ENCODE measurements at regions not wholly inside any gene's neighbourhood (a gene's known extent, or its start where the extent isn't known, plus 50 kb on each side); places are given as distances from the start of the nearest gene placed in this dataset.

DNA sequence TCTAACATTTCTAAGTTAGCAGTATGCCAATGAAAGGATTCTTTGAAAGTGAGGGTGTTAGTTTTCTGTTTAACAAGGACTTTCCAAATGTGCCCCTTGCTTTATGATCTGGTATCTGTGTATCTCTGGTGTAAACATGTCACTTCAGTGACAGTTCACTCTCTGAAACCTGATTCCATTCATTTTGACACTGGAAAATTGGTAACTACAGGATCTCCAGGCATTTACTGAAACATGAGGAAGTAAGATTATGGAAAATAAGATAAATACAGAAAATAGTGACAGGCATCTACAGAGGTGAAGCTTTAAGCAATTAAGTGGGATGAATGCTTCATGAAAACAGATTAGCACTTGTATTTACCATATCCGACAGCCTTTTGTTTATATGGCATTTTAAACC is 101.6 kb upstream of the MYO16 start:
- H3K9me3 ChIP-seq, result no peaks in the 10 kb centered on the region
- H3K27ac ChIP-seq, result no peak overlapping the region
- H3K27me3 ChIP-seq, result peaks cover 10% of the 10 kb centered on the region
- TF ChIP-seq POLR2A (IDR thresholded peaks at IDR 0.05), result no peak
- WGBS, 2 donors (ENCODE audit: low coverage in 1 of 2), result 14% methylated on average over 1 of the region's 1 CpG
- H3K36me3 ChIP-seq, result no peaks in the 10 kb centered on the region
- ATAC-seq, result no peak
- H3K4me1 ChIP-seq, result no peaks in the 10 kb centered on the region
- H3K4me3 ChIP-seq, result no peak overlapping the region

DNA sequence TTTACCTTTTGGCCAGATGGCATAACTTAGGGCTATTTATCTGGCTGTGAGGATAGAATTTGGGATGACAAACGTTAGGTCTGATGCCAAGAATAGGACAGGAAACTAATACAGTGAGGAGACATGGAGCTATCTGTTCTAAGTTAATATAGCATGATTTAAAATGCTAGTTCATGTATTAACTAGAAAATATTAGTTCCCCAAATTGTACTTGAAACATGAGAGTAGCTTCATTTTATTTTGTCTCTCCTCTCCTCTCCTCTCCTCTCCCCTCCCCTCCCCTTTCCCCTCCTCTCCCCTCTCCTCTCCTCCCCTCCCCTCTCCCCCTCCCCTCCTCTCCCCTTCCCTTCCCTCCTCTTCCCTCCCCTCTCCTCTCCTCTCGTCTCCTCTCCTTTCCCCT is 101.1 kb upstream of the MYO16 start:
- H3K27me3 ChIP-seq, result peaks cover 10% of the 10 kb centered on the region
- no peak overlapping the region for H3K4me3 ChIP-seq
- no peak for ATAC-seq
- no peaks in the 10 kb centered on the region for H3K36me3 ChIP-seq
- H3K4me1 ChIP-seq, result no peaks in the 10 kb centered on the region
- 0% methylated on average over 1 of the region's 2 CpGs for WGBS, 2 donors (ENCODE audit: low coverage in 1 of 2)
- no peak overlapping the region for H3K27ac ChIP-seq
- H3K9me3 ChIP-seq, result no peaks in the 10 kb centered on the region
- TF ChIP-seq, protein P1, sequence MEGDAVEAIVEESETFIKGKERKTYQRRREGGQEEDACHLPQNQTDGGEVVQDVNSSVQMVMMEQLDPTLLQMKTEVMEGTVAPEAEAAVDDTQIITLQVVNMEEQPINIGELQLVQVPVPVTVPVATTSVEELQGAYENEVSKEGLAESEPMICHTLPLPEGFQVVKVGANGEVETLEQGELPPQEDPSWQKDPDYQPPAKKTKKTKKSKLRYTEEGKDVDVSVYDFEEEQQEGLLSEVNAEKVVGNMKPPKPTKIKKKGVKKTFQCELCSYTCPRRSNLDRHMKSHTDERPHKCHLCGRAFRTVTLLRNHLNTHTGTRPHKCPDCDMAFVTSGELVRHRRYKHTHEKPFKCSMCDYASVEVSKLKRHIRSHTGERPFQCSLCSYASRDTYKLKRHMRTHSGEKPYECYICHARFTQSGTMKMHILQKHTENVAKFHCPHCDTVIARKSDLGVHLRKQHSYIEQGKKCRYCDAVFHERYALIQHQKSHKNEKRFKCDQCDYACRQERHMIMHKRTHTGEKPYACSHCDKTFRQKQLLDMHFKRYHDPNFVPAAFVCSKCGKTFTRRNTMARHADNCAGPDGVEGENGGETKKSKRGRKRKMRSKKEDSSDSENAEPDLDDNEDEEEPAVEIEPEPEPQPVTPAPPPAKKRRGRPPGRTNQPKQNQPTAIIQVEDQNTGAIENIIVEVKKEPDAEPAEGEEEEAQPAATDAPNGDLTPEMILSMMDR (IDR thresholded peaks at IDR 0.05), result no peak
- TF ChIP-seq POLR2A (IDR thresholded peaks at IDR 0.05) (no peak), EP300 (IDR thresholded peaks at IDR 0.05) (no peak), POLR2AphosphoS5 (IDR thresholded peaks at IDR 0.05) (no peak)

DNA sequence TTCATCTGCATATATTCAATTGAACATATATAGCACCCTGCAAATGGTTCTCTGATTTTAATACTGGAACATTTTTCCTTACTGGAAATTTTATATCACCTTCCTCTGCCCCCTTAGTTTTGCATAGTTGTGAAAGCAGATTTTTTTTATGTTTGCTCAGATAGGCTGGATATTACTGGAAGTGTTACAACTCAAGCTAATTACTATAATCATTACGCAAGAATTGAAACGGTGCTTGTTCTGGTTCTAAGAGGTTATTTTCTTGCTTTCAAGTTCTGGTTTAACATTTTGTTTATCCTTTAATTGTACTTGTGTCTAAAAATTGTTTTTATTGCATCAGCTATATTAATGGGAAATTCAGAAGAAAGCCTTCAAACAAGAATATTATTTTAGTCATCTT is 95.6 kb upstream of the MYO16 start:
- Histone ChIP-seq H3K36me3 (no peaks in the 10 kb centered on the region), H3K27me3 (peaks cover 10% of the 10 kb centered on the region), H3K27ac (no peak overlapping the region), H3K9me3 (no peaks in the 10 kb centered on the region), H3K4me3 (no peak overlapping the region), H3K4me1 (no peaks in the 10 kb centered on the region)
- WGBS, 2 donors (ENCODE audit: low coverage in 1 of 2), result 51 to 72% methylated on average over 2 of the region's 2 CpGs
- no peak for ATAC-seq
- TF ChIP-seq POLR2A (IDR thresholded peaks at IDR 0.05) (no peak), EP300 (IDR thresholded peaks at IDR 0.05) (no peak)

DNA sequence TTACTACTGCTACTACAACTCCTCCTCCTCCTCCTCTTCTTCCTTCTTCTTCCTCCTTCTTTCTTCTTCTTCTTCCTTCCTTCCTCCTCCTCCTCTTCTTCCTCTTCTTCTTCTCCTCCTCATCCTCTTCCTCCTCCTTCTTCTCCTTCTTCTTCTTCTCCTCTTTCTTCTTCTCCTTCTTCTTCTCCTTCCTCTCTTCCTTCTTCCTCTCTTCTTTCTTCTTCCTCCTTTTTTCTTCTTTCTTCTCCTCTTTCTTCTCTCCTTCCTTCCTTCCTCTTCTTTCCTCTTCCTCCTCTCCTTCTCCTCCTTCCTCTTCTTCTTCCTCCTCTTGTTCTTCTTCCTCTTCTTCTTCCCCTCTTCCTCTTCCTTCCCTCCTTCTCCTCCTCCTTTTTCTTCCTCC is 94.7 kb upstream of the MYO16 start:
- Histone ChIP-seq H3K4me1 (no peaks in the 10 kb centered on the region), H3K27ac (no peak overlapping the region), H3K9me3 (no peaks in the 10 kb centered on the region), H3K4me3 (no peak overlapping the region), H3K36me3 (no peaks in the 10 kb centered on the region), H3K27me3 (peaks cover 2% of the 10 kb centered on the region)
- no peak for ATAC-seq
- TF ChIP-seq POLR2AphosphoS5 (IDR thresholded peaks at IDR 0.05) (no peak), EP300 (IDR thresholded peaks at IDR 0.05) (no peak), POLR2A (IDR thresholded peaks at IDR 0.05) (no peak)
- TF ChIP-seq, protein P1 (IDR thresholded peaks at IDR 0.05), result no peak

DNA sequence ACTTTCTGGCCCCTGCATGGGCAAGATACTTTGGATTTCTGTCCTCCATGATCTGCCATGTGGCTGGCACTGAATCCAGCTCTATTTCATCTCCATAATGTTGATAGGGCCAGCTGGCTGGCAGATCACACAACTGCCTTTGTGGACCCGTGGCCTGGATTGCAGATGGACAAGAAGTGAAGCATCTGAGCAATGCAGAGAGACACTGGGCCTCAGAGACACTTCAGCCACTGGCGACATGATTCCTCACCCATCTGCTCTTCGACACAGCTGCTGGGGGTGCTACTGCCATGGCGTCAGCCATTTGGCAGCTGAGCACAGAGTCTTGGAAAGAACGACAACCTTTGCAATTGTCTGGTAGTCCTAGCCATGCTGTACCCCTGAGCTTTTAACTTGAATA is 79.5 kb upstream of the MYO16 start:
- TF ChIP-seq POLR2A (IDR thresholded peaks at IDR 0.05) (no peak), EP300 (IDR thresholded peaks at IDR 0.05) (no peak), POLR2AphosphoS5 (IDR thresholded peaks at IDR 0.05) (no peak)
- TF ChIP-seq, protein P1 (IDR thresholded peaks at IDR 0.05), result no peak
- Histone ChIP-seq H3K4me3 (no peak overlapping the region), H3K4me1 (no peaks in the 10 kb centered on the region), H3K27me3 (no peaks in the 10 kb centered on the region), H3K27ac (no peak overlapping the region), H3K9me3 (no peaks in the 10 kb centered on the region), H3K36me3 (no peaks in the 10 kb centered on the region)
- no peak for ATAC-seq
- no CpG with 5 or more reads among the region's 5 CpGs for WGBS, 2 donors (ENCODE audit: low coverage in 1 of 2)

DNA sequence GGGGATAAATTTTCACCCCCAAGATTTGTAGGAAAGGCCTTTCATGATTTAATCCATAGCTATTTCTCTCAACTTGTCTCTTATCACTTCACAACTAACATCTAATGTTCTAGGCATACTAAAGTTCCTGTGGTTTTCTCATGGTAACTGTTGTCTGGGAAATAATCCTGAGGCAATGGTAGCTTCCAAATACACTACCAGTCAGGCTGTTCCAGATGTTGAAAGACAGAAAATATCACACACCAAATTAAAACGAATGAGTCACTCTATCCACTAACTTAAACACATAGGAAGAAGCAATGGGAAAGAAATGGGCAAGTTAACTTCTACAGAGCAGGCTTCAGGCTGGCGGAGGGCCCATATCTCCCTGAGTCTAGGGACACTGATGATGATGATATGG is 77.7 kb upstream of the MYO16 start:
- no peak overlapping the region for H3K27ac ChIP-seq
- no peaks in the 10 kb centered on the region for H3K9me3 ChIP-seq
- no peak for TF ChIP-seq POLR2AphosphoS5 (IDR thresholded peaks at IDR 0.05)
- TF ChIP-seq EP300 (IDR thresholded peaks at IDR 0.05), result no peak
- no peak for TF ChIP-seq POLR2A (IDR thresholded peaks at IDR 0.05)
- TF ChIP-seq, protein P1 (IDR thresholded peaks at IDR 0.05), result no peak
- no peaks in the 10 kb centered on the region for H3K36me3 ChIP-seq
- no peak for ATAC-seq
- H3K4me3 ChIP-seq, result no peak overlapping the region
- H3K4me1 ChIP-seq, result no peaks in the 10 kb centered on the region
- 67 to 72% methylated on average over 1 to 2 of the region's 2 CpGs for WGBS, 2 donors (ENCODE audit: low coverage in 1 of 2)
- no peaks in the 10 kb centered on the region for H3K27me3 ChIP-seq

Data from gastroesophageal sphincter (tissue), 4 donors.